Suprapubic skin (tissue), 4 donors: ENCODE measurements at regions not wholly inside any gene's neighbourhood (a gene's known extent, or its start where the extent isn't known, plus 50 kb on each side); places are given as distances from the start of the nearest gene placed in this dataset.

ENCODE experiments used
- POLR2A ChIP-seq, 2 donors: fragments of 450-650 bp; IDR thresholded peaks; one replicate each; pipeline ENCODE4 v1.6.1; 2017; ENCODE audit warnings: antibody characterized with exemption in 2 of 2, mild to moderate bottlenecking in 2 of 2, moderate library complexity in 2 of 2
- POLR2AphosphoS5 ChIP-seq, 3 donors: sonication (generic); formaldehyde crosslinking; IDR thresholded peaks; one replicate each; pipeline ENCODE4 v1.6.1; 2017; ENCODE audit warnings: antibody characterized with exemption in 3 of 3
- TF ChIP-seq, protein P1 (sequence below), 2 donors: fragments of 200-600 bp in 1 of 2; fragments of 450-650 bp in 1 of 2; sonication (generic) in 1 of 2; IDR thresholded peaks; one replicate each; pipeline ENCODE4 v1.5.1; 2016 to 2019; ENCODE audit warnings: antibody characterized with exemption in 2 of 2, mild to moderate bottlenecking in 1 of 2, moderate library complexity in 1 of 2

DNA sequence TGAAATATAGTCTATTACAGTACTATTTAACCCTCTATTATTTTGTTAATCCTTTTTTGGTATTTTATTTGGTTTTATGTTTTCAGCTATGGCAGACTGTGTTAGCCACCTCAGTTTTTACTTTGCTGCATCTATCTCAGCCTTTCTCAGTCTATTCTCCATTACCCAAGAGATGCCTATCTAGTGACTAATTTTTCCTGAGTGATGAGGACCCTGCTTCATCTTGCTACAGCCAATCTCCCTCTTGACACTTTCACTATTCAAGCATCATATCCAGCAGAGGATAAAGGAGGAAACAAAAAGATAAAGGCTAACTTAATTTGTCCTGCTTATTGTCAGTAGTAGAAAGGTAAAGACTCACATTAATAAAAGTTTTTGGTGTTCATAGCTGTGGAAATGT, 141.8 kb upstream of the NECTIN3 start:
- TF ChIP-seq, protein P1, sequence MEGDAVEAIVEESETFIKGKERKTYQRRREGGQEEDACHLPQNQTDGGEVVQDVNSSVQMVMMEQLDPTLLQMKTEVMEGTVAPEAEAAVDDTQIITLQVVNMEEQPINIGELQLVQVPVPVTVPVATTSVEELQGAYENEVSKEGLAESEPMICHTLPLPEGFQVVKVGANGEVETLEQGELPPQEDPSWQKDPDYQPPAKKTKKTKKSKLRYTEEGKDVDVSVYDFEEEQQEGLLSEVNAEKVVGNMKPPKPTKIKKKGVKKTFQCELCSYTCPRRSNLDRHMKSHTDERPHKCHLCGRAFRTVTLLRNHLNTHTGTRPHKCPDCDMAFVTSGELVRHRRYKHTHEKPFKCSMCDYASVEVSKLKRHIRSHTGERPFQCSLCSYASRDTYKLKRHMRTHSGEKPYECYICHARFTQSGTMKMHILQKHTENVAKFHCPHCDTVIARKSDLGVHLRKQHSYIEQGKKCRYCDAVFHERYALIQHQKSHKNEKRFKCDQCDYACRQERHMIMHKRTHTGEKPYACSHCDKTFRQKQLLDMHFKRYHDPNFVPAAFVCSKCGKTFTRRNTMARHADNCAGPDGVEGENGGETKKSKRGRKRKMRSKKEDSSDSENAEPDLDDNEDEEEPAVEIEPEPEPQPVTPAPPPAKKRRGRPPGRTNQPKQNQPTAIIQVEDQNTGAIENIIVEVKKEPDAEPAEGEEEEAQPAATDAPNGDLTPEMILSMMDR (IDR thresholded peaks at IDR 0.05), result no peak
- TF ChIP-seq POLR2A (IDR thresholded peaks at IDR 0.05) (no peak), POLR2AphosphoS5 (IDR thresholded peaks at IDR 0.05) (no peak)
